Tibial nerve (tissue), 4 donors: ENCODE measurements at regions not wholly inside any gene's neighbourhood (a gene's known extent, or its start where the extent isn't known, plus 50 kb on each side); places are given as distances from the start of the nearest gene placed in this dataset.

Experiments
- DNase-seq, 2 donors: peaks; one replicate each; pipeline ENCODE4 v3.0.0-alpha.2; 2019; ENCODE audit warnings: low spot score in 2 of 2
- H3K27ac ChIP-seq, 4 donors: fragments of 200-600 bp; sonication (generic) in 3 of 4; one replicate each; pipeline ENCODE4 v1.5.1; 2017 to 2019; ENCODE audit warnings: mild to moderate bottlenecking in 1 of 4
- H3K27me3 ChIP-seq, 2 donors: fragments of 200-600 bp; sonication (generic) in 1 of 2; one replicate each; pipeline versions ENCODE4 v1.5.1 to v1.6.0; 2017 to 2019
- H3K36me3 ChIP-seq, 3 donors: fragments of 200-600 bp; sonication (generic); one replicate each; pipeline ENCODE4 v1.5.1; 2018 to 2019
- H3K4me1 ChIP-seq, 4 donors: fragments of 200-600 bp; sonication (generic) in 3 of 4; one replicate each; pipeline ENCODE4 v1.5.1; 2017 to 2019
- H3K4me3 ChIP-seq, 4 donors: fragments of 200-600 bp; sonication (generic) in 3 of 4; one replicate each; pipeline ENCODE4 v1.5.1; 2017 to 2019; ENCODE audit warnings: mild to moderate bottlenecking in 1 of 4, moderate library complexity in 1 of 4
- H3K9me3 ChIP-seq, 4 donors: fragments of 200-600 bp; sonication (generic) in 3 of 4; one replicate each; pipeline ENCODE4 v1.5.1; 2017 to 2019
- EP300 ChIP-seq, 2 donors: sonication (generic); formaldehyde crosslinking; IDR thresholded peaks; one replicate each; pipeline ENCODE4 v1.6.1; 2017; ENCODE audit warnings: antibody characterized with exemption in 2 of 2, mild to moderate bottlenecking in 1 of 2
- POLR2A ChIP-seq, 2 donors: fragments of 450-650 bp; IDR thresholded peaks; one replicate each; pipeline ENCODE4 v1.6.1; 2017; ENCODE audit warnings: antibody characterized with exemption in 2 of 2, mild to moderate bottlenecking in 2 of 2, moderate library complexity in 2 of 2
- WGBS, 2 donors: methylation state at CpG; one replicate each; pipeline ENCODE4 v1.1.5; 2018; 5-methylcytosine and 5-hydroxymethylcytosine counted together
- TF ChIP-seq, protein P1 (sequence below), 5 experiments: fragments of 200-600 bp in 3 of 5; fragments of 450-650 bp in 2 of 5; sonication (generic) in 3 of 5; IDR thresholded peaks; one replicate each; pipeline ENCODE4 v1.5.1; 2016 to 2019; ENCODE audit warnings: antibody characterized with exemption in 5 of 5, mild to moderate bottlenecking in 3 of 5, moderate library complexity in 2 of 5

- no peak for DNase-seq
- no peak overlapping the region for H3K27ac ChIP-seq
- 86 to 92% methylated on average over 9 of the region's 9 CpGs for WGBS, 2 donors
- TF ChIP-seq, protein P1, sequence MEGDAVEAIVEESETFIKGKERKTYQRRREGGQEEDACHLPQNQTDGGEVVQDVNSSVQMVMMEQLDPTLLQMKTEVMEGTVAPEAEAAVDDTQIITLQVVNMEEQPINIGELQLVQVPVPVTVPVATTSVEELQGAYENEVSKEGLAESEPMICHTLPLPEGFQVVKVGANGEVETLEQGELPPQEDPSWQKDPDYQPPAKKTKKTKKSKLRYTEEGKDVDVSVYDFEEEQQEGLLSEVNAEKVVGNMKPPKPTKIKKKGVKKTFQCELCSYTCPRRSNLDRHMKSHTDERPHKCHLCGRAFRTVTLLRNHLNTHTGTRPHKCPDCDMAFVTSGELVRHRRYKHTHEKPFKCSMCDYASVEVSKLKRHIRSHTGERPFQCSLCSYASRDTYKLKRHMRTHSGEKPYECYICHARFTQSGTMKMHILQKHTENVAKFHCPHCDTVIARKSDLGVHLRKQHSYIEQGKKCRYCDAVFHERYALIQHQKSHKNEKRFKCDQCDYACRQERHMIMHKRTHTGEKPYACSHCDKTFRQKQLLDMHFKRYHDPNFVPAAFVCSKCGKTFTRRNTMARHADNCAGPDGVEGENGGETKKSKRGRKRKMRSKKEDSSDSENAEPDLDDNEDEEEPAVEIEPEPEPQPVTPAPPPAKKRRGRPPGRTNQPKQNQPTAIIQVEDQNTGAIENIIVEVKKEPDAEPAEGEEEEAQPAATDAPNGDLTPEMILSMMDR (IDR thresholded peaks at IDR 0.05): no peak
- TF ChIP-seq POLR2A (IDR thresholded peaks at IDR 0.05) (no peak), EP300 (IDR thresholded peaks at IDR 0.05) (no peak)
- H3K9me3 ChIP-seq: no peaks in the 10 kb centered on the region
- no peaks in the 10 kb centered on the region for H3K36me3 ChIP-seq
- peaks cover 0 to 8% (median 5%) of the 10 kb centered on the region in 4 donors for H3K4me1 ChIP-seq
- H3K4me3 ChIP-seq: no peak overlapping the region
- no peaks in the 10 kb centered on the region for H3K27me3 ChIP-seq
These were observed 79.2 kb upstream of the MDM1 start for GRCh38 chr12:68411371-68411770.

DNA sequence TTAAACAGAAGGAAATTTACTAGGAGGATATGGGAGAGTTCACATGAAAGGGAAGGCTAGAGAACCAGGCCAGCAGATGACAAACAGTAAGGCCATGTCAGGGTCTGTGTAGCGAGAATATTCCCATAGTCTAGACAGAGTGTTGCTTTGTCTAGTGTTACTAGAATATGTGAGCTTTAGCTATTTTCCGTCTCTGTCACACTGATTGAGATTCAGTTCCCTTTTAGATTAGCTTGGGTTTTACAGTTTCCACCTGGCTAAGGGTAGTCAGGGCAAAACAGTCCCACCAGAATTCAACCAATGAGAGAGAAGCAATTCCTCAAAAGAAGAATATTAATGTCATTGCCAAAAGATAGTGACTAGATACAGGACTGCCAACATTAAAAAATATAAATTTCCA is 82.8 kb upstream of the MDM1 start:
- no peaks in the 10 kb centered on the region for H3K36me3 ChIP-seq
- no peak overlapping the region for H3K27ac ChIP-seq
- H3K4me1 ChIP-seq: peaks cover 0 to 9% (median 0%) of the 10 kb centered on the region in 4 donors
- no peak overlapping the region for H3K4me3 ChIP-seq
- WGBS, 2 donors: 66 to 67% methylated on average over 2 of the region's 2 CpGs
- no peaks in the 10 kb centered on the region for H3K27me3 ChIP-seq
- no peak for DNase-seq
- no peaks in the 10 kb centered on the region for H3K9me3 ChIP-seq
- no peak for TF ChIP-seq POLR2A (IDR thresholded peaks at IDR 0.05)
- TF ChIP-seq, protein P1 (IDR thresholded peaks at IDR 0.05): no peak
- no peak for TF ChIP-seq EP300 (IDR thresholded peaks at IDR 0.05)

DNA sequence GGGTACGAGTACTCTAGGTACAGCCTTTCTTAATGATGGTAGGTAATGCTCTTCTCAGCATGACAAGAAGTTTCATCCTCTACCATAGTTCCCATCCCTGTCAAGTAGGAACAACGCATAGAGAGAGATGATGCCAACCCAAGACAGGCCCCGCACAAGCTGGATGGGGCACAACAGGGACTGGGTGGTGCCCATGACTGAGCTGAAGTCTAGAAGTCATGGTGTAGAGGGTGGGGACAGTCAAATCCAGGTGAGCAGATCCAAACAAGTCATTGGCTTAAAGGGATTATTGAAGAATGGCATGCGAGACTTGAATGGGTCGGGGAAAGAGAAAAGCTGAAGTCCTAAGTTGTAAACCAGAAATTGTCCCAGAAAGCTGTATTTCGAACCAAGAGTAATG is 84.2 kb upstream of the MDM1 start:
- 95 to 96% methylated on average over 6 of the region's 6 CpGs for WGBS, 2 donors
- H3K36me3 ChIP-seq: no peaks in the 10 kb centered on the region
- H3K9me3 ChIP-seq: no peaks in the 10 kb centered on the region
- H3K4me1 ChIP-seq: peaks cover 0 to 22% (median 0%) of the 10 kb centered on the region in 4 donors
- H3K4me3 ChIP-seq: no peak overlapping the region
- no peaks in the 10 kb centered on the region for H3K27me3 ChIP-seq
- no peak for DNase-seq
- H3K27ac ChIP-seq: no peak overlapping the region
- TF ChIP-seq, protein P1 (IDR thresholded peaks at IDR 0.05): no peak
- TF ChIP-seq EP300 (IDR thresholded peaks at IDR 0.05) (no peak), POLR2A (IDR thresholded peaks at IDR 0.05) (no peak)

- Histone ChIP-seq H3K4me1 (peaks cover 0 to 23% (median 0%) of the 10 kb centered on the region in 4 donors), H3K27me3 (no peaks in the 10 kb centered on the region), H3K27ac (no peak overlapping the region), H3K36me3 (no peaks in the 10 kb centered on the region), H3K9me3 (no peaks in the 10 kb centered on the region), H3K4me3 (no peak overlapping the region)
- no peak for DNase-seq
- 92 to 96% methylated on average over 5 of the region's 5 CpGs for WGBS, 2 donors
- TF ChIP-seq, protein P1 (IDR thresholded peaks at IDR 0.05): no peak
- TF ChIP-seq EP300 (IDR thresholded peaks at IDR 0.05) (no peak), POLR2A (IDR thresholded peaks at IDR 0.05) (no peak)
These were observed 84.7 kb upstream of the MDM1 start for GRCh38 chr12:68416826-68417225.

GRCh38 chr12:68418137-68418460 is 85.9 kb upstream of the MDM1 start:
- Histone ChIP-seq H3K27ac (no peak overlapping the region), H3K27me3 (no peaks in the 10 kb centered on the region)
- TF ChIP-seq EP300 (IDR thresholded peaks at IDR 0.05) (no peak), POLR2A (IDR thresholded peaks at IDR 0.05) (no peak)
- TF ChIP-seq, protein P1 (IDR thresholded peaks at IDR 0.05): no peak

More at GRCh38 chr12:68418137-68418460, 85.9 kb upstream of the MDM1 start:
- H3K4me3 ChIP-seq: no peak overlapping the region
- peaks cover 0 to 23% (median 0%) of the 10 kb centered on the region in 4 donors for H3K4me1 ChIP-seq
- no peaks in the 10 kb centered on the region for H3K9me3 ChIP-seq
- DNase-seq: no peak
- no peaks in the 10 kb centered on the region for H3K36me3 ChIP-seq
